ENCODE measurements at regions not wholly inside any gene's neighbourhood (a gene's known extent, or its start where the extent isn't known, plus 50 kb on each side); places are given as distances from the start of the nearest gene placed in this dataset.

- no peak overlapping the region for H3K4me3 ChIP-seq (ENCODE audit: low read depth, low read length)
Measured at GRCh38 chr5:144582066-144582465, 411.4 kb downstream of the KCTD16 start.

GRCh38 chr5:144581044-144581443 lies 410.4 kb downstream of the KCTD16 start:
- H3K4me3 ChIP-seq (ENCODE audit: low read depth, low read length), result no peak overlapping the region

DNA sequence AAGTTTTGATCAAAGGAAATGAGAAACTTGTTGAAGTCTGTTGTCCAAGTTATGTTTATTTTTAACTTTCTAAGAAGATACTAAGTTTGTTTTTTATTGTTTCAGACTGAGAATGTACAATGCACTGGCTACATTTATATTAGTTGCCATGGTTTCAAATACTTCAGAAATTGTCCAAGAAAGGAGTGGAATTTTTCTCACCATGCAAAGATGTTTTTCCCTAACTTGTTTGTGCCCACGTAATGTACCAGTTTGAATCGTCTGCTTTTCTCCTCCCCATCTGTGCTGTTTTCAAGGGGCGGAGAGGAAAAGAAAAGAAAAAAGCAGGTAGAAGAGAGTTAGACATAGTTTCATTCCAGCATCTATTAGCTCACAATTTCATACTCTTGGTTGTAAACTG lies 407.0 kb downstream of the KCTD16 start:
- H3K4me3 ChIP-seq (ENCODE audit: low read depth, low read length), result no peak overlapping the region

GRCh38 chr5:144575736-144576135 lies 405.1 kb downstream of the KCTD16 start:
- H3K4me3 ChIP-seq (ENCODE audit: low read depth, low read length), result no peak overlapping the region

DNA sequence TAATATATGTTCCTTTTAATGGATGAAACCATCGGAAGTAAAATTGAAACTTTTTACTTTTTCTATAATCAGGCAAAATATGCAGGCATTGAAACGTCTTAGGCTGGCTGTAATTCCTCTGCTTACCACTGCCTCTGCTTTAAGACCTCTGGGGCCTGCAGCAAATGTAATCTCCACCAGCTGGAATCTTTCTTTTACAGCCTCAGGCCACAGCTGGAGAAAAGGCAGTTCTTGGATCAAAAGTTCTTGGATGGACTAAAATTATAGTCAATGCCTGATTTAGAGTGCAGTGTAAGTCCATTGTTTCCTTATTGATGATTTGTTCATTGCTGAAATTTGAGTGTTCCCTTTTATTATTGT lies 396.7 kb downstream of the KCTD16 start:
- no peak overlapping the region for H3K4me3 ChIP-seq (ENCODE audit: low read depth, low read length)

GRCh38 chr5:144566747-144567420 lies 396.2 kb downstream of the KCTD16 start:
- H3K4me3 ChIP-seq (ENCODE audit: low read depth, low read length), result no peak overlapping the region

DNA sequence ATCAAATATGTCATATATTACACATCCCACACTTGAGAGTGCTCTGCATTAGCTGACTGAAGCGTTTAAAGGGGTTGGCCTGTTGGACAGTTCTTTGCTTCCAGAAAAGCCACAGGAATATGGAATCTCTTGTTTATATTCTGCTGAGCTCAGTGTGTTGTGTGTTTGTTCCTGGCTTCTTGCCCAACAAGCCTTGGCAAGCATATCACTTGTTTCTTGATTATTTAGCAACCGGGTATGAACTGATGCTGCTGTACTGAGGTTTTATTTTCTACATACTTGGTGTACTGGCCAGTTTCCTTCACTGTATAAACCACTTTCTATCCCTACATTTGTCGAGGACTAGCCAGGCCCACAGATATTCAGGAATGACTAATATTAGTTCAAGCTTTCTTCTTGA lies 378.9 kb downstream of the KCTD16 start:
- H3K4me3 ChIP-seq (ENCODE audit: low read depth, low read length), result no peak overlapping the region

DNA sequence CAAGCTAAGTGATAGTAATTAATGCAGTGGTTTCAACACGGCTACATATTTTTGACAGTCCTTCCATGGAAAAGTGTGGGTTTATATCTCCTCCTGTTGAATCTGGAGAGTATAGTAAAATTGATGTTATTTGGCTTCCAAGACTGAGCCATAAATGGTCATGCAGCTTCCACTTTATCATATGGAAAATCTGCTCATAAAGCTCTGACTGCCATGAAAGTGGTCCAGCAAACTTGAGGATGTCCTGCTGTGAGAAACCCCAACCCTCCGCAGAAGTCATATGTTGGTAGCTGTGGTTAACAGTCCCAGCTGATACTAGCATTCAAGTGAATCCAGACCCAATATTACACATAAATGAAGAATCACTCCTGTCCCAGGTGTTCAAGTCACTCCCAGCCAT lies 378.3 kb downstream of the KCTD16 start:
- no peak overlapping the region for H3K4me3 ChIP-seq (ENCODE audit: low read depth, low read length)

GRCh38 chr5:144547098-144547499 lies 376.4 kb downstream of the KCTD16 start:
- H3K4me3 ChIP-seq (ENCODE audit: low read depth, low read length), result no peak overlapping the region

DNA sequence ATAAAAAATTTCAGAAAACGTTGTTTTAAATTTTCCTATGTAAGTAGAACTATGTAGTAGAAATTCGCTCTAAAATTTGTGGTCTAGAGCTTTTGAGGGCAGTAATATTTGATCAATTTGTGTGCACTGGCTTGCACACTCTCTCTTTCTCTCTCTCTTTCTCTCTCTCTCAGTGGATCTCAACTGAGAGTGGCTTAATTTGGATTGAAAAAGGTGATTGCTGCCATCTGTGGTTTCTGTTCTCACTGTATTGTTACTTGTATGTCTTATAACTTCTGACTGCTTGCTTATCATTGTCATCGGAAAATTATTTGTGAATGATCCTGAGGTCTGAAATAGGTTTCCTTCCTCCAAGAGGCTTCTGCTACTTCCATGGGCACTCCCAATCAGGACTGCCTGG lies 368.2 kb downstream of the KCTD16 start:
- no peak overlapping the region for H3K4me3 ChIP-seq (ENCODE audit: low read depth, low read length)

Measured in iPS-11a (cell line).